A673 (cell line): ENCODE measurements at regions not wholly inside any gene's neighbourhood (a gene's known extent, or its start where the extent isn't known, plus 50 kb on each side); places are given as distances from the start of the nearest gene placed in this dataset.

Experiments used
- BruUV-seq: library from RNA; stranded (reverse); fragments of 400-500 nt; replicated peaks from 2 replicates; lab custom pipeline; 2021; lab: Mats Ljungman, UMichigan
- CTCF ChIA-PET: fragments of 300-600 bp; sonication (Branson Sonifier 250); formaldehyde crosslinking; loops from one replicate; lab custom pipeline; 2022; ENCODE audit warnings: antibody characterized with exemption; lab: Charles Lee
- POLR2A ChIA-PET: fragments of 300-600 bp; sonication (Branson Sonifier 250); formaldehyde crosslinking; loops from one replicate; lab custom pipeline; 2022; ENCODE audit warnings: antibody characterized with exemption; ENCODE audit not compliant: low non-redundant PET; lab: Charles Lee
- DNase-seq: peaks from one replicate; pipeline ENCODE4 v3.0.0-alpha.2; 2015; ENCODE audit warnings: low spot score
- H3K27ac ChIP-seq: fragments of 200-600 bp; sonication (generic); 2 replicates; pipeline ENCODE4 v1.5.1; 2016; ENCODE audit warnings: mixed run types, low read depth, mild to moderate bottlenecking, mixed read lengths, antibody characterized with exemption, low read length; ENCODE audit not compliant: poor library complexity, severe bottlenecking
- H3K27me3 ChIP-seq: fragments of 200-600 bp; sonication (generic); replicated peaks from 2 replicates; pipeline ENCODE4 v1.6.1; 2017; ENCODE audit warnings: mixed run types, low read depth, mild to moderate bottlenecking, mixed read lengths, antibody characterized with exemption, low read length; ENCODE audit not compliant: insufficient read depth, poor library complexity
- H3K36me3 ChIP-seq: fragments of 200-600 bp; sonication (generic); 2 replicates; pipeline ENCODE4 v1.6.1; 2016; ENCODE audit warnings: mixed run types, mild to moderate bottlenecking, mixed read lengths, antibody characterized with exemption, low read length; ENCODE audit not compliant: insufficient read depth, poor library complexity, severe bottlenecking
- H3K4me1 ChIP-seq: fragments of 200-600 bp; sonication (generic); 2 replicates; pipeline ENCODE4 v1.6.1; 2017; ENCODE audit warnings: mixed run types, mild to moderate bottlenecking, mixed read lengths, antibody characterized with exemption, low read length; ENCODE audit not compliant: insufficient read depth, poor library complexity, severe bottlenecking
- H3K4me3 ChIP-seq: fragments of 200-600 bp; sonication (generic); 2 replicates; pipeline ENCODE4 v1.5.1; 2016; ENCODE audit warnings: low read depth, mixed run types, mild to moderate bottlenecking, mixed read lengths, low read length; ENCODE audit not compliant: poor library complexity, severe bottlenecking
- H3K9me3 ChIP-seq: fragments of 200-600 bp; sonication (generic); 2 replicates; pipeline ENCODE4 v1.6.1; 2016; ENCODE audit warnings: mixed run types, low read depth, mild to moderate bottlenecking, mixed read lengths, antibody characterized with exemption, low read length; ENCODE audit not compliant: poor library complexity, severe bottlenecking
- EZH2 ChIP-seq: fragments of 200-600 bp; sonication (generic); IDR thresholded peaks from 2 replicates; pipeline ENCODE4 v1.6.1; 2017; ENCODE audit warnings: borderline replicate concordance, low read depth, mild to moderate bottlenecking, mixed read lengths, antibody characterized with exemption, low read length; ENCODE audit not compliant: poor library complexity, severe bottlenecking
- intact Hi-C: fragments of 100-400 bp; cut with micrococcal nuclease; formaldehyde crosslinking; loops from one replicate; pipeline ENCODE4 v1.10.0; 2022; ENCODE audit not compliant: unreplicated experiment
- TF ChIP-seq, protein P1 (sequence below): fragments of 300-800, 200-600 bp; sonication (generic); conservative IDR thresholded peaks from 2 replicates; pipeline ENCODE4 v1.5.1; 2017; ENCODE audit warnings: low read depth, mild to moderate bottlenecking, antibody characterized with exemption, low read length, moderate library complexity, mixed read lengths

DNA sequence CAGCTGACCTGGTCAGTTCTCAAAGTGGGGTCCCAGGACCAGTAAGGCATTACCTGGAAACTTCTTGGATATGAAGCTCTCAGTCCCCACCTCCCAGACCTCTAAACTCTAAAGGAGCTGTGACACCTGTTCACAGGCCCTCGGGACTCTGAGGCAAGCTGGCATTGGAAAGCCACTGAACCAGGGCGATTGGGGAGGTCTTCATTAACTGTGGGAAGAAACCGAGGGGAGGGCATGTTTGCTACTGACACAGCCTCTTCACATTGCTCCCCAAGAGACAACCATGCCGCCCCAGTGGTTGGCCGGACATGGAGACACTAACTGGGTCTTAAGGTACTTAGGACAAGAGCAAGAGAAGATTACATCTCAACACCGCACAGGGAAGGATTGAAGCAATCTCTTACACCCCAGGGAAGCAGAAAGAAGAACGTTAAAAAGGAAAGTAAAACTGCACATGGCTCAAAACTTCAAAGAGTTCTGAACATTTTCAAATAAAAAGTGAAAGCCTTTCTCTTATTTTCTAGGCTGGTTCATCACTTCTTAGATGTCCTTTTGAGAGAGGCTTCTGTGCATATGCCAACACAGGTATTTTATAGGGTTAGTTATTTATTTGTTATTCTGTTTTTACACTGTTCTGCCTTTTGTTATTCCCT, 210.0 kb upstream of the CST7 start:
- BruUV-seq, result no TSS peak
- Histone ChIP-seq H3K27me3 (no peaks in the 10 kb centered on the region), H3K36me3 (no peaks in the 10 kb centered on the region), H3K4me1 (peaks cover 12% of the 10 kb centered on the region), H3K27ac (no peak overlapping the region), H3K4me3 (no peak overlapping the region), H3K9me3 (no peaks in the 10 kb centered on the region)
- TF ChIP-seq, protein P1, sequence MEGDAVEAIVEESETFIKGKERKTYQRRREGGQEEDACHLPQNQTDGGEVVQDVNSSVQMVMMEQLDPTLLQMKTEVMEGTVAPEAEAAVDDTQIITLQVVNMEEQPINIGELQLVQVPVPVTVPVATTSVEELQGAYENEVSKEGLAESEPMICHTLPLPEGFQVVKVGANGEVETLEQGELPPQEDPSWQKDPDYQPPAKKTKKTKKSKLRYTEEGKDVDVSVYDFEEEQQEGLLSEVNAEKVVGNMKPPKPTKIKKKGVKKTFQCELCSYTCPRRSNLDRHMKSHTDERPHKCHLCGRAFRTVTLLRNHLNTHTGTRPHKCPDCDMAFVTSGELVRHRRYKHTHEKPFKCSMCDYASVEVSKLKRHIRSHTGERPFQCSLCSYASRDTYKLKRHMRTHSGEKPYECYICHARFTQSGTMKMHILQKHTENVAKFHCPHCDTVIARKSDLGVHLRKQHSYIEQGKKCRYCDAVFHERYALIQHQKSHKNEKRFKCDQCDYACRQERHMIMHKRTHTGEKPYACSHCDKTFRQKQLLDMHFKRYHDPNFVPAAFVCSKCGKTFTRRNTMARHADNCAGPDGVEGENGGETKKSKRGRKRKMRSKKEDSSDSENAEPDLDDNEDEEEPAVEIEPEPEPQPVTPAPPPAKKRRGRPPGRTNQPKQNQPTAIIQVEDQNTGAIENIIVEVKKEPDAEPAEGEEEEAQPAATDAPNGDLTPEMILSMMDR, result no peak
- TF ChIP-seq EZH2, result no peak
- intact Hi-C loops, result no loop called here
- ChIA-PET CTCF (no interaction called here), POLR2A (no interaction called here)
- DNase-seq, result no peak

DNA sequence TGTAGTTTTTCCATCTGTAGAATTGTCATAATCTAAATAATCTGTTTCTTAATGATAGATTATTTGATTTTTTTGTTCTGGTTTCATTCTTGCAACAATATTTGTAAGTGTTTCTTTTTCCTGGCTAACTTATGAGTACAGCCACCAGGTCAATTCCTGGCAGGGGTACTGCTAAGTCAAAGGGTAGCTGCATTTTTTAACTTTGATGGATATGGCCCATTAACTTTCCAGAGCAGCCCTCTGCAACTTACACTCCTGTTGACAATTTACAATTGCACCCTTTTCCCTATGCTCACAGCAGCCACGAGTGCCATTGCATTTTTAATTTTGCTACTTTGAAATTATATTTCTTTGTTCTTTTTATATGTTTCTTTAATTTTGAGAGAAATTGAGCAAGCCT, 209.3 kb upstream of the CST7 start:
- H3K4me1 ChIP-seq, result peaks cover 12% of the 10 kb centered on the region
- no peak for TF ChIP-seq EZH2
- TF ChIP-seq, protein P1, result no peak
- no TSS peak for BruUV-seq
- intact Hi-C loops, result no loop called here
- H3K27me3 ChIP-seq, result no peaks in the 10 kb centered on the region
- CTCF ChIA-PET, result no interaction called here
- H3K27ac ChIP-seq, result no peak overlapping the region
- no peaks in the 10 kb centered on the region for H3K36me3 ChIP-seq
- H3K4me3 ChIP-seq, result no peak overlapping the region
- no peaks in the 10 kb centered on the region for H3K9me3 ChIP-seq
- no peak for DNase-seq
- POLR2A ChIA-PET, result no interaction called here

DNA sequence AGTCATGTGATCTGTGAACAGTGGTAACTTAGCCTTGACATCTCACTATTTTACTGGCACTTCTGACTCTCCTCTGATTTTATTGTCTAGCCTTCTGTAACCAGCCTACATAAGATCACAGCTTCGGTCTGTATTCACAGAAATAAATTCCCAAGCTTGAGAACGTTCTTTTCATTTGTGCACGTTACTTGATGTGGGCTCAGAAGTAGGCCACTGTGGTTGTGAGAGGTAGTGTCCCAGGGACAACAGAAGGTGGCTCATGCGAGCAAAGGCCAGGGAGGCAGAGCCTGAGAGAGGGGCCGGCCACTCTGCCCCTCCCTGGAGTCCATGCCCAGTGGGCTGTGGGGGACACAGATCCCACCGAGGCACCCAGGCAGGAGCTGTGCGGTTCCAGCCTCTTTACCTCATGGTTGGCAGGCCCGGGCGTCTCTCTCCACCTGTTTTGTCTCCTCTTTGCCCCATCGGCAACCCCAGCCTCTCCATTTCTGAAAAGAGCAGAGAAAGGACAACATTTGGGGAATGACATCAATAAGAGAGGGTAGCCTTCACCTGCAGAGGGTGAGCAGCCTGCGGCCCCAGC, 207.5 kb upstream of the CST7 start:
- intact Hi-C loops, result no loop called here
- ChIA-PET CTCF (no interaction called here), POLR2A (no interaction called here)
- BruUV-seq, result no TSS peak
- H3K9me3 ChIP-seq, result no peaks in the 10 kb centered on the region
- H3K4me1 ChIP-seq, result peaks cover 8% of the 10 kb centered on the region
- no peak for DNase-seq
- H3K4me3 ChIP-seq, result no peak overlapping the region
- TF ChIP-seq, protein P1, result no peak
- no peak for TF ChIP-seq EZH2
- no peak overlapping the region for H3K27ac ChIP-seq
- H3K36me3 ChIP-seq, result no peaks in the 10 kb centered on the region
- H3K27me3 ChIP-seq, result no peaks in the 10 kb centered on the region
